HG02938 (cell line): ENCODE measurements at regions not wholly inside any gene's neighbourhood (a gene's known extent, or its start where the extent isn't known, plus 50 kb on each side); places are given as distances from the start of the nearest gene placed in this dataset.
"Not testable (repeated sequence)": the region's sequence is repeated elsewhere in the genome, so short reads cannot be mapped to it uniquely, and the experiment has no call there.

Experiments
- ATAC-seq: cut with Tn5 transposase; IDR thresholded peaks from one replicate; pipeline ENCODE4 v1.9.1; 2021; ENCODE audit warnings: mild to moderate bottlenecking, moderate library complexity; ENCODE audit not compliant: unreplicated experiment

DNA sequence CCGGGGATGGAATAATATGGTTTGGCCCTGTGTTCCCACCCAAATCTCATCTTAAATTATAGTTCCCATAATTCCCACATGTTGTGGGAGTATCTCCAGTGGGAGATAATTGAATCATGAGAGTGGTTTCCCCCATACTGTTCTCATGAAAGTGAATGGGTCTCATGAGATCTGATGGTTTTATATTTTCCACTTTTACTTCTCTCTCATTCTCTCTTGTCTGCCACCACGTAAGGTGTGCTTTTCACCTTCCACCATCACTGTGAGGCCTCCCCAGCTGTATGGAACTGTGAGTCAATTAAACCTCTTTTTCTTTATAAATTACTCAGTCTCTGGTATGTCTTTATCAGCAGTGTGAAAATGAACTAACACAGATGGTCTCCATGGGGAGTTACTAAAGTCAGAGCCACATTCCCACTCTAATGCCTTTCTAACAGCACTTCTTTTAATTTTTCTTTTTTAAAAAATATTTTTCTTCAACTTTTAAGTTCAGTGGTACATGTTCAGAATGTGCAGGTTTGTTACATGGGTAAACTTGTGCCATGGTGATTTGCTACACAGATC, 306.6 kb downstream of the DTHD1 start:
- no peak for ATAC-seq

DNA sequence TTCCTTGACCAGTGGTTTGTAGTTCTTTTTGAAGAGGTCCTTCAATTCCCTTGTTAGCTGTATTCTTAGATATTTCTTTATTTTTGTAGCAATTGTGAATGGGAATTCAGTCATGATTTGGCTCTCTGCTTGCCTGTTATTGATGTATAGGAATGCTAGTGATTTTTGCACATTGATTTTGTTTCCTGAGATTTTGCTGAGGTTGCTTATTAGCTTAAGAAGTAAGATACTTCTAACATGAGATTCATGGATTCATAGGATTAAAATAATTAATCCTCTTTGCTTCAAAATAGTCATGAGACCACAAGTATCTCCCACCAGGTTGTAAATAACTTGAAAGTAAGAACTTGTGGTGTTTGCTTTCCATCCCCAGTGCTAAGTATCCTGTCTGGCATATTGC, 308.9 kb downstream of the DTHD1 start:
- no peak for ATAC-seq

DNA sequence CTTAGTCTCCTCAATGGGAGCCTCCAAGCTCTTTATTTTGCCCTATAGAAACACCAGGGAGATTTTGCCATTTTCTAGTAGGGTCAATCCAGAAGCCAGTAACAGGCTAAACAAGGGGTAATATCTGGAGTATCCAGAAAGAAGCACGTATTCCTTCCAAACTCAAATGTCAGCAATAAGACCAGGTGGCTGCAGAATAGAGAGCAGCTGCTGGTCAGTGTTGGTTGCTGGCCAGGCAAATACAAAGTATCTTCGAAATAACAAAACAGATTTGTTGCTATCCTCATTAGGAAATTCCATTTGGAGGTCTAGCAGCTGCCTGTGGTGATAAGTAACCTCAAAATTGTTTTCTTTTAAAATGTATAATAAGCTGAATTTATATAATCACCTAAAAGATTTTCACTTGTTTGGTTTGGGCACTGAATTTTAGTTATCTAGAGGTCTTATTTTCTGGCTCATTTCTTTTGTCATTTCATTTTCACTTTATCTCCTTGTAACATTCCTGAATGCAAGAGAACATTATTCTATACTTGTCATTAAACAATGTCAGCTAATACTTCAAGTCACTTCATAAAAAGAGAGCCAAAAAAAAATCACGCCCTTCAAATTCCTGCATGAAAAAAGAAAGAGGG, 320.6 kb downstream of the DTHD1 start:
- ATAC-seq = no peak

DNA sequence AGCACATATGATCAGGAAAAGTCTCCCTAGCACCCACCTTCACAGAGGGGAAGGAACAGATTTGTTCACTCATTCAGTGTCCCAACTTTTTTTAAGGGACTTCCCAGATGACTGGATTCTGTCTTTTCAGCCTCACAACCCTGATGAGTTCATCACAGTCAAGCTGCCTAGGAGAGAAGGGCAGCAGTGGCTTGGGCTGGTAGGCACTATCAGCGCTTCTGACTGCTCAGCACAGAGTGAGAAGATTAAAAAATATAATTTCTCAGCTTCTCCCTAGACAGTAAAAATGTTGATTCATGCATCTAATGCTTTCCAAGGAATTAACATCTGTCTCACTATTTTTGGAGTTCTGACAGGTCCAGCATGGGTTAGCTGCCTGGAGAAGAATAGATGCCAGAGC, 328.2 kb downstream of the DTHD1 start:
- ATAC-seq = no peak

DNA sequence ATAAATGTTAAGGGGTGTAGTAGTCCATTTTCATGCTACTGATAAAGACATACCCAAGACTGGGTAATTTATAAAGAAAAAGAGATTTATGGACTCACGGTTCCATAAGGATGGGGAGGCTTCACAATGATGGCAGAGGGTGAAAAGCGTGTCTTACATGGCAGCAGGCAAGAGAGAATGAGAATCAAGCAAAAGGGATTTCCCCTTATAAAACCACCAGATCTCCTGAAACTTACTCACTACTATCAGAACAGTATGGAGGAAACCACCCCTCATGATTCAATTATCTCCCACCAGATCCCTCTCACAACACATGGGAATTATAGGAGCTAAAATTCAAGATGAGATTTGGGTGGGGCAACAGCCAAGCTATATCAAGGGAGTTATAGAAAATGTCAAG, 329.2 kb downstream of the DTHD1 start:
- no peak for ATAC-seq

DNA sequence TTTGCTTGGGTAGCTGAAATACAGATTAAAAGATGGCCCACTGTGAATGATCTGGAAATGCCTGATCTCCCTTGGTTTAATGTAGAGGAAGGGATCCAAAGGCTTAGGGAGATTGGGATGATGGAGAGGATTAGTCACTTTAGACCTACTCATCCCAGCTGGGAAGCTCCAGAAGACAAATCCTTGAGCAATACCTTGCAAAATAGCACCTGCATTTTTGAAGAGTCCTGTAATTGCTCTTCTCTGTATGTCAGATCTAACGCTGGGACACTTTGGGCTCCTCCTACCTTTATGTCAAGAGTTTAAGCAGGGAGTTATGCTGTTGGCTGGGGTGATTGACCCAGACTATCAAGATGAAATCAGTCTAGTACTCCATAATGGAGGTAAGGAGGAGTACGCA, 331.7 kb downstream of the DTHD1 start:
- not testable (repeated sequence) for ATAC-seq

DNA sequence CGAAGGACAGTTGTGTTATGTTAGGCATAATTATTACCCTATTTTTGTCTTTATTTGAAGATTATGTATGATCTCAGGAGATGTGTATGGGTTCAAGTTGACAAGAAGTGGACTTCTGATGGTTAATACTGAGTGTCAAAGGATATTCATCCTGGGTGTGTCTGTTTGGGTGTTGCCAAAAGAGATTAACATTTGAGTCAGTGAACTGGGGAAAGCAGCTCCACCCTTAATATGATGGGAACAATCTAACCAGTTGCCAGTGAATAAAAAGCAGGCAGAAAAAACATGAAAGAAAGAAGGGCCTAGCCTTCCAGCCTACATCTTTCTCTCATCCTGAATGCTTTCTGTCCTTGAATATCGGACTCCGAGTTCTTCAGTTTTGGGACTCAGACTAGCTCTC, 332.6 kb downstream of the DTHD1 start:
- ATAC-seq = no peak

DNA sequence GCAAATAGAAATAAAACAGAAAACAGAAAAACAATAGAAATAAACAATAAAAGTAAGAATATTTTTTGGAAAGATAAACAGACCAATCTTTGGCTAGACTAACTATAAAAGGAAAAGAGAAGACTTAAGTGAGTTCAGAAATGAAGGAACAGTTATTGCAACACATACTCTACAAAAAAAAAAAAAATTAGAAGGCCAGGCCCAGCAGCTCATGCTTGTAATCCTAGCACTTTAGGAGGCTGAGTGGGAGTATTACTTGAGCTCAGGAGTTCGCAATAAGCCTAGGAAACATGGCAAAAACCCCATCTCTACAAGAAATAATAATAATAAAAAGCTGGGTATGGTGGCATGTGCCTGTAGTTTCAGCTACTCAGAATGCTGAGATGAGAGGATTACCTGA, 336.7 kb downstream of the DTHD1 start:
- no peak for ATAC-seq

DNA sequence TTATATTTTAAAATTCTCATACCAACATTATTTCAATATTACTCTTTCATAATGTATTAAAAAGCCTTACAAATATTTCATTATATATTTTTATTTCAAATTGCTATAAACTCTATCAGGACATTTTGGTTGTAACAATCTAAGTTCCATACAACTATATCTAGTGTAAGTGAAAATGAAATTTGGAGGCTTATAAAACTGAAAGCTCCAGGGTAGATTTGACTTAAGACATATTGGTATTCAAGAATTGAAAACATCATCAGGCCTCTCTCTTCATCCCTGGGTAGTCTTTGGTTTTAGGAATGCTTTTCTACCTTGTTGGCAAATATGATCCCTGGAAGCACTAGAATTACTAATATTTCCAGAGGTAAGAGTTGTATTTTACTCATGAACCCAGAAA, 342.6 kb downstream of the DTHD1 start:
- ATAC-seq = no peak

DNA sequence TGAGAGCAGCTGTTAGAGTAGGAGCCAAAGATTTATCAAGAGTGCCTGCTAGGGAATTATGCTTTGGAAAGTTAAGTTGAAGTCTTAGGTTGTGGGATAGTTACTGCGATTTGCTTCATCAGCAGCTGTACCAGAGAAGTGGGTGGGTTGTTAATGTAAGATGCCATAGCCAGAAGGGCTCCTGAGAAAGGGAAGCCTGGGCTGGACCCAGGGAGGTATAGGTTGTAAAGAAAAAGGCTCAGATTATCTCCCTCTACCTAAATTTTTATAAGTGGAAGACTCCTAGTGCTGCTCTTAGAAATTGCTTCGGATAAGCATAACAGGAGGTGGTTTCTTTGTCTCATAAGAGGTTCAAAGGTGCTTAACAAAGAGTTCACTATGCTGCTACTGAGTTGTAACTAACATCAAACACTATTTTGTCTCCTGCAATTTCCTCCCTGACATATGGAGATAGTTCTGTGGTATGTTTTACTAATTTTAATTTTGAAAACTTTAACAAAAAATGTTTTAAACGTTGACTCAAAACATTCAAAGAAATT, 356.9 kb downstream of the DTHD1 start:
- ATAC-seq = no peak

DNA sequence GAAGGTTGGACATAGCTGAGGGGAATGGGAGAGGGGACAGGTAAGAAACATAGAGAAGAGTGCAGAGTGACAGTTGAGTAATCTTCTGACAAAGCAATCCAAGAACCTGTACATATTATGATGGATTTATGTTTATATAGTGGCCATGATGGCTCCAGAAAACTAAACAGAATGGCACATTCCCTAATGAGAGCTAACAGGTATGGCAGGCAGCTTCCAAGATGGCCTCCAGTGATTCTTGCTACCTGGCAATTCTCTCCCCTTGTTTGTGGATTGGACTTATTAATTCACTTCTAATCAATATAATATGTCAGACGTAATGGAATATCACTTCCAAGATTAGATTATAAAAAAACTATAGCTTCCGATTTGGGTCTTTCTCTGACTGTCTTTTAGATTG, 359.5 kb downstream of the DTHD1 start:
- ATAC-seq = no peak

DNA sequence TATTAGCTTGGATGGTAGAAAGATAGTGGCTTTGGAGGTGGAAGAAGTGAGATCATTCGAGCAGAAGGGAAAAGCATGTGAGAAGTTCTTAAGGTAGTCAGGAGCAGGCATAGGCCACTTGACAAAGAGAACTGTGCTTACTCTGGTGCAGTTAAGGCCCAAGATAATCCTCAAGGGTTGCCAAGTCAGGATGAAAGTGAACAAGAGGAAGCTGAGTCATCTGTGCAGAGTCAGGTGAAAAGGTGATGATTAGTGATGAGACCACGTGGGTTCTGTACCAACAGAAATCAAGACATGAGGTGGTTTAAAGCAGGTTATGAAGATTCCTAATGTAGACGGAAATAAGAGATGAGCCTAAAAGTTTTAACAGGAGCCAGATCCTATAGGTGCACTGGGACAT, 369.8 kb downstream of the DTHD1 start:
- ATAC-seq = peak; percentile 100

DNA sequence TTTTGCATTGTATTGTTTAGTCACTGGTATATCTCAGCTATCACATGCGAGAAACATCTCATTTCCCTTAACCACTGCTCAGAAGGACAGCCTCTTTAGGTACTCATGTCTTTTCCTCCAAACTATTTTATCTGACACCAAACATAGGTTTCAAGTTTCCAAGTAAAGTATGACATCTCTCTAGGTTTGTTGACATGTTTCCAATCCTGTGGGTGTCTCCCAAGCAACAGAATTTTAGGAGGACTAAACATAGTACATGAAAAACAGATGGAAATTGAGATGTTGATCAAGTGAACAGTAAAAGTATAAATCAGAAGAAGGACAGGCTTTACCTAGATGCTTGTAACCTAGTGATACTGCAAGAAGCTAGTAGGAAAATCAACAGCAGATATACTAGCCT, 371.4 kb downstream of the DTHD1 start:
- no peak for ATAC-seq

DNA sequence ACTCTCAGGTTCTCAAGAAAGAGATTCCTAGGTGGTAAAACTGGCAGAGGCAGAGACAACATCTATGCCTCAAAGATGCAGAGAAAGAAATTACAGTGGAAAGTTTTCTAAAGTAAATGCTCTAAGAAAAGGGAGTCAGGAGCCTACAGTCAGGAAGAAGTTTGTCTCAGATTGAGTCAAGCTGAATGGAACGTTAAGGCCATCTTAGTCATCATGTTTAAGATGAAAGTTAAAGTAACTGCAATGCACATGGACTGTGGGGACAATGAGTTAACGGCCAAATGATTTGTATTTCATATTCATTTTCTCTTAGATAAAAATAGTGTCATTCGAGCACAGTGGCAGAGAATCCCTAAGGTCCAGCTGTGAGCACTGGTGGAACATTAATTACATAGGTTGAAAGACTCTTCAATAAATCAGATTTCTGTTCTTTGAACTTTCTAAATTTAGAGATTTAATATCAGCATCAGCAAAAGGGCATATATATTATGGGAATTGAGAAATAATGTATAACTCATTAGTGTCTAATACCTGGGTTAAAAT, 384.6 kb downstream of the DTHD1 start:
- ATAC-seq = no peak

DNA sequence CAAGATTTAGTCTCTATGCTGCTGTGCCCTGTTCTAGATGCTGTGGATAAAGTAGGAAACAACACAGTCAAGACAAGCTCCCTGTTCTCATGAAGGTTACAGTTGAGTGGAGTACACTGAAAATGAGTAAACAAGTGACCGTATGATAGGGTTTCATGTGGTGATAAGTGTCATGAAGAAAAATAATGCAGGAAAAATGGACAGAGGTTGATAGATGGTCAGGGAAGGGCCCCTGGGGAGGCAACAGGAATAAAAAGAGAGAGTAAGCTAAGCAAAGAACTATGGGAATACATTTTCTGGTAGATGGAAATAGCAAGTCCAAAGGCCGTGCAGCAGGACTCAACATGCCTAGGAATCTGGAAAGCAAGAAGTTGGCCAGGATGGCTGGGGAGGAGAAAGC, 394.0 kb downstream of the DTHD1 start:
- no peak for ATAC-seq

DNA sequence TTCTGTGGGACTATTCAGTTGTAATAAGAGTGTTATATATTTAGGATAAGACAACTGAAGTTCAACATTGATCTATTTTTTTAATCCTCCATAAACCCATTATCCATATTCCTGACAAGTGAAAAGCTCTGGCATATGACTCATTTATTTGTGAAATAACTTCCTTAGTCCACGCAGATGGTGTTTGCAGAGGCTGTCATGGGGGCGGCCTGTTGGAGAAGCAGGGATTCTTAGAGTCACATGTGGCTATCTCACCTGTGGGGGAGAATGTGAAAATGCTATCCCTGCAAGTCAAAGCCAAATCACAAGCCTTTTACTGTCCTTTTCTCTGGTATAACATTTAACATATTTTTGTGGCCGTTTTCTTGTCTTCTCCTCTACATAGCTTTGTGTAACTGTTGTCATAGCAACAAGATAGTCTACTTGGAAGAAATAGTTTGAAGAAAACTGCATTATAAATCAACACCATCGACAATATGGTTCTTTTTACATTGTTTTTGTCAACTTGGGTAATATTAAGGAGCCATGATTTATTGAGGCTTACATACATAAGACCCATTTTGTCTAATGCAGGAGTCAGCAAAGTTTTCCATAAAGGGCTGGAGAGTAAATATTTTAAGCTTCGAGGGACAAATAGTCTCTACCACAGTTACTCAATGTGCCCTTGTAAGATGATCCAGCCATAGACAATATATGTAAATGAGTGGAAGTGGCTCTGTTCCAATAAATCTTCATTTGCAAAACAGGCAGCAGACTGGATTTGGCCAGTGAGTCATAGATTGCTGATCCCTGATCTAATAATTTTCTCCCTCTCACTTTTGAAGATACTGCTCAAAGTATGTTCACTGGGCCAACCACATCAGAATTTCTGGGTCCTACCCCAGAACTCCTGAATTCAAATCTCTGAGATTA, 395.0 kb downstream of the DTHD1 start:
- ATAC-seq = no peak

DNA sequence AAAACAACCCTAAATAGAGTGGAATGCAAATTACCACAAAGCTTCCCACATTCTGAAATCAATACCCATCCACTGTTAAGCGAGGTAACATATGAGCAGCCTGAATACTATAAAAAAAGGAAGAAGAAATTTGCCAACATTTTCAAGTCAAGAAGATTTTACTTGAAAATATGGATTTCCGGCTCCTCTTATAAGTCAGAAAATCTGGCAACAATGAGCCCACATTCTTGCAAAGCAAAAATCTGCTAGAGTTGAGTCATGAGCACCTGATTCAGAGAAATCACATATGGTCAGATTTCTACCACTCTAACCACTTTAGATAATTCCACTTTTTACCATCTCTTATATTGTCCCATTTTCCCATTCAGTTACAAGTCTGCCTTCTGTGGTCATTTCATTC, 395.7 kb downstream of the DTHD1 start:
- ATAC-seq = no peak

DNA sequence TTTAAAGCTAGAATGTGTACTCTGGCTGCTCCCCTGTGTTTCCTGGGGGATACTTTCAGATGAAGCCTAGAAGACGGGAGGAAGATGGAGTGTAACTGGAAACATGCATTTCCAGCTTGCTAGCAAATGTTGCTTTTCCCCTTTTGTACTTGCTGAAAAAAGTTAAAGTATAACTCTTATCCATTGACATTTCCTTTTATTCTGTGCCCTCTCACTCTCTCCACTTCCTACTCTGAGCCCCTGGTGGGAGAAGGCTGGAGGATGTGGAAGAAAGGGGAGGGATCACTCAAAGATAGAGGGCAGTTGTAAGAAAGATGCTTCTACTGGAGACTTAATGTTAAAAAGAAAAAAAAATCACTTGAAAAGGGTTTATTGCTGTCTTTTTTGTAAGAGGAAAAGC, 396.5 kb downstream of the DTHD1 start:
- no peak for ATAC-seq

DNA sequence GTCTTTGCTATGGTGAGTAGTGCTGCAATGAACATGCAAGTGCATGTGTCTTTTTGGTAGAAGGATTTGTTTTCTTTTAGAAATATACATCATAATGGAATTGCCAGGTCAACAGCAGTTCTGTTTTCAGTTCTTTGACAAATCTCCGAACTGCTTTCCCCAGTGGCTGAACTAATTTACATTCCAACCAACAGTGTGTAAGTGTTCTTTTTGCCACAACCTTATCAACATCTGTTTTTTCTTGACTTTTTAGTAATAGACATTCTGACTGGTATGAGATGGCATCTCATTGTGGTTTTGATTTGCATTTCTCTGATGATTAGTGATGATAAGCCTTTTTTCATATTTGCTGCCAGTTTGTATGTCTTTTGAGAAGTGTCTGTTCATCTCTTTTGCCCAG, 406.3 kb downstream of the DTHD1 start:
- no peak for ATAC-seq

DNA sequence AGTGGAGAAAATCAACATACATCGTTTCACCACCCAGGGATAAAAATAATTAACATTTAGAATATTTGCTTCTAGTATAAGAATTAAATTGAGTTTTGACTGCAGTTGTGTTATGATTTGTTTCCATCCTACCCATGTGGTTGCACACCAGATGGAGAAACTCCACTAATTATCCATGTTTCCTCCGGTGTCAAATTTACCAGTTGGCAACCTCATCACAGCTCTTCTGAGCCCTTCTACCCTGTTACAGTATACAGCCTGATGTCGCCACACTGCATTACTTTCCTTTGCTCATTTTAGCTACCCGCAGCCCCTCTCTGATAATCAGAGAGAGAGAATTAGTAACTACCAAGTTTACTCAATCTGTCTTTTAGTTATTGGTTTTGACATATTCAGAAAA, 411.2 kb downstream of the DTHD1 start:
- ATAC-seq = no peak

DNA sequence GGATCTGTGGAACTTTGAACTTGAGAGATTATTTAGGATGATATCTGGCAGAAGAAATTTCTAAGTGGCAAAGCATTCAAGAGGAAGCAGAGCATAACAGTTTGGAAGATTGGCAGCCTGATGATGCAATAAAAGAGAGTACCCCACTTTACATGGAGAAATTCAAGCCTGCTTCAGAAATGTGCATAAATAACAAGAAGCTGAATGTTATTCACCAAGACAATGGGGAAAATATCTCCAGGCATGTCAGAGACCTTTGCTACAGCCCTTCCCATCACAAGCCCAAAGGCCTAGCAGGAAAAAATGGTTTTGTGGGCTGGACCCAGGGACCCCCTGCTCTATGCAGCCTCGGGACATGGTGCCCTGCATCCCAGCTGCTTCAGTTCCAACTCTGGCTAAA, 420.8 kb downstream of the DTHD1 start:
- ATAC-seq = no peak

DNA sequence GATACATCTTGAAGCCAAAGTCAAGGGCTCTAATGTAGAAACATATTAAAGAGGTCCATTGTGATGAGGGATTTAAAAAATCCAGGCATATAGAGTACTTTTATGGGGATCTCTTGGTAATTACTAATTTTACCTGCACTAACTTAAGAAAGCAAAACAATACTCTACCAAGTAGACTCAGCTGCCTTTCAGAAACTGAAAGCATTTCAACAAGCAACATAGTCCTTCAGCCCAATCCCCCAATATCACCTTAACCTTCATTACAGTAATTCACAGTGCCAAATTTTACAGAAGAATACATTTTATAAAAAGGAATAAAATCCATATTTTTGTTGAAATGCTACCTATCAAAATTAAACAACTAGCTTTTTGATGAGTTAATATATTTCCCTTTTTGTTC, 422.9 kb downstream of the DTHD1 start:
- no peak for ATAC-seq
